RKO (cell line): ENCODE measurements at regions not wholly inside any gene's neighbourhood (a gene's known extent, or its start where the extent isn't known, plus 50 kb on each side); places are given as distances from the start of the nearest gene placed in this dataset.
"Not testable (repeated sequence)": the region's sequence is repeated elsewhere in the genome, so short reads cannot be mapped to it uniquely, and the experiment has no call there.

Experiments used
- DNase-seq: peaks from one replicate; pipeline ENCODE4 v3.0.0-alpha.2; 2016; ENCODE audit warnings: low spot score

- no peak for DNase-seq
Observed at GRCh38 chr4:62531264-62531663, 1331.1 kb downstream of the ADGRL3 start.

GRCh38 chr4:62528874-62529273 is 1328.7 kb downstream of the ADGRL3 start:
- peak; percentile 3 for DNase-seq

GRCh38 chr4:62526671-62527070 is 1326.5 kb downstream of the ADGRL3 start:
- no peak for DNase-seq

- DNase-seq = no peak
Observed at GRCh38 chr4:62523256-62523655, 1323.1 kb downstream of the ADGRL3 start.

GRCh38 chr4:62522273-62522672 is 1322.1 kb downstream of the ADGRL3 start:
- no peak for DNase-seq

GRCh38 chr4:62517716-62518115 is 1317.6 kb downstream of the ADGRL3 start:
- no peak for DNase-seq

GRCh38 chr4:62513306-62513705 is 1313.2 kb downstream of the ADGRL3 start:
- DNase-seq = no peak

- no peak for DNase-seq
Observed at GRCh38 chr4:62512271-62512670, 1312.1 kb downstream of the ADGRL3 start.

- no peak for DNase-seq
Observed at GRCh38 chr4:62510228-62510627, 1310.1 kb downstream of the ADGRL3 start.

- DNase-seq = no peak
Observed at GRCh38 chr4:62500296-62500695, 1300.2 kb downstream of the ADGRL3 start.

- DNase-seq = peak; percentile 3
Observed at GRCh38 chr4:62495032-62495431, 1294.9 kb downstream of the ADGRL3 start.

- not testable (repeated sequence) for DNase-seq
Observed at GRCh38 chr4:62491756-62492155, 1291.6 kb downstream of the ADGRL3 start.

GRCh38 chr4:62490635-62491034 is 1290.5 kb downstream of the ADGRL3 start:
- DNase-seq = no peak

GRCh38 chr4:62487016-62487415 is 1286.9 kb downstream of the ADGRL3 start:
- DNase-seq = peak; percentile 12

- no peak for DNase-seq
Observed at GRCh38 chr4:62484357-62484756, 1284.2 kb downstream of the ADGRL3 start.

GRCh38 chr4:62482355-62482754 is 1282.2 kb downstream of the ADGRL3 start:
- no peak for DNase-seq

GRCh38 chr4:62475596-62475995 is 1275.5 kb downstream of the ADGRL3 start:
- no peak for DNase-seq

GRCh38 chr4:62474802-62475201 is 1274.7 kb downstream of the ADGRL3 start:
- DNase-seq = no peak

- DNase-seq = no peak
Observed at GRCh38 chr4:62471021-62471420, 1270.9 kb downstream of the ADGRL3 start.

GRCh38 chr4:62470421-62470983 is 1270.4 kb downstream of the ADGRL3 start:
- no peak for DNase-seq

- no peak for DNase-seq
Observed at GRCh38 chr4:62470020-62470419, 1269.9 kb downstream of the ADGRL3 start.

GRCh38 chr4:62461961-62462360 is 1261.8 kb downstream of the ADGRL3 start:
- DNase-seq = no peak

- DNase-seq = no peak
Observed at GRCh38 chr4:62460329-62460728, 1260.2 kb downstream of the ADGRL3 start.

GRCh38 chr4:62457356-62457755 is 1257.2 kb downstream of the ADGRL3 start:
- peak; percentile 6 for DNase-seq

GRCh38 chr4:62455871-62456270 is 1255.7 kb downstream of the ADGRL3 start:
- no peak for DNase-seq
